ENCODE measurements at regions not wholly inside any gene's neighbourhood (a gene's known extent, or its start where the extent isn't known, plus 50 kb on each side); places are given as distances from the start of the nearest gene placed in this dataset.

DNA sequence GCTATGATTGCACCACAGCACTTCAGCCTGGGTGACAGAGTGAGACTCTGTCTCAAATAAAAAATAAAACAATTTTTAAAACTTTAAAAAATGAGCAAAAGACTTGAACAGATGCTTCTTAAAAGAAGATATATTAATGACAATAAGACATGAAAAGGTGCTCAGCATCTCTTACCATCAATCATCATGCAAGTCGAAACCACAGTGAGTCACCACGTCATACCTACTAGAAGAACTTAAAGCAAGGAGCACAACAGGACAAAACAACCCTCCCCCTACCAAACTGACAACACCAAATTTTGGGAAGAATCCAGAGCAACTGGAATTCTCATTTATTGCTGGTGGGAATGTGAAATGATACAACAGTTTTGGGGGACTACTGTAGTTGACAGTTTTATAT is 251.6 kb downstream of the BCL2 start:
- TF ChIP-seq CTCF (conservative IDR thresholded peaks at IDR 0.05; ENCODE audit: low read length): no peak
- no peak for TF ChIP-seq EZH2phosphoT487 (IDR thresholded peaks at IDR 0.05; ENCODE audit: borderline replicate concordance)
